HEK293 (cell line): ENCODE measurements at regions not wholly inside any gene's neighbourhood (a gene's known extent, or its start where the extent isn't known, plus 50 kb on each side); places are given as distances from the start of the nearest gene placed in this dataset.
"Not testable (repeated sequence)": the region's sequence is repeated elsewhere in the genome, so short reads cannot be mapped to it uniquely, and the experiment has no call there.

Source experiments
- CTCF ChIA-PET: fragments of 350-600 bp; formaldehyde crosslinking; extraction: SDS; loops from one replicate; lab custom pipeline; 2021; ENCODE audit warnings: antibody characterized with exemption; lab: Yijun Ruan, JAX
- POLR2A ChIA-PET: fragments of 300-600 bp; formaldehyde crosslinking; extraction: SDS; loops from one replicate; lab custom pipeline; 2020; ENCODE audit warnings: antibody characterized with exemption, inconsistent platforms; lab: Yijun Ruan, JAX
- H3K27ac ChIP-seq: fragments of 200-500 bp; sonication (Bioruptor generic); 2 replicates; pipeline ENCODE4 v1.5.1; 2014; ENCODE audit warnings: low read depth, low read length, control low read depth, inconsistent platforms; ENCODE audit errors: extremely low read depth
- H3K36me3 ChIP-seq, 2 experiments: fragments of 200-500 bp in 1 of 2; sonication (Bioruptor generic) in 1 of 2; 1 replicate in 1 of 2; 2 replicates in 1 of 2; pipeline ENCODE4 v1.5.1; 2014 to 2017; ENCODE audit warnings: inconsistent platforms in 2 of 2, low read length in 2 of 2; ENCODE audit not compliant: control insufficient read depth in 2 of 2, insufficient read depth in 1 of 2
- H3K4me1 ChIP-seq: fragments of 200-500 bp; sonication (Bioruptor generic); 2 replicates; pipeline ENCODE4 v1.5.1; 2014; ENCODE audit warnings: mild to moderate bottlenecking, low read length, inconsistent platforms; ENCODE audit not compliant: control insufficient read depth, insufficient read depth
- H3K4me3 ChIP-seq: 2 replicates; pipeline ENCODE4 v1.5.1; 2011; ENCODE audit warnings: low read depth, mild to moderate bottlenecking, control low read depth, low read length, moderate library complexity
- H3K9me3 ChIP-seq: fragments of 200-500 bp; sonication (Bioruptor generic); 2 replicates; pipeline ENCODE4 v1.5.1; 2014; ENCODE audit warnings: low read depth, low read length, inconsistent platforms; ENCODE audit not compliant: control insufficient read depth, insufficient read depth
- BCL11B ChIP-seq: fragments of 450-650 bp; formaldehyde crosslinking; IDR thresholded peaks from 2 replicates; pipeline ENCODE4 v1.5.1; 2016; ENCODE audit warnings: low read depth, missing biosample characterization, missing genetic modification characterization
- EGR2 ChIP-seq: fragments of 450-650 bp; formaldehyde crosslinking; IDR thresholded peaks from 2 replicates; pipeline ENCODE4 v1.5.1; 2016; ENCODE audit warnings: low read depth, missing biosample characterization, missing genetic modification characterization
- KLF1 ChIP-seq: fragments of 450-650 bp; formaldehyde crosslinking; IDR thresholded peaks from 2 replicates; pipeline ENCODE4 v1.5.1; 2016; ENCODE audit warnings: missing biosample characterization, missing genetic modification characterization
- KLF9 ChIP-seq: fragments of 450-650 bp; formaldehyde crosslinking; IDR thresholded peaks from 2 replicates; pipeline ENCODE4 v1.5.1; 2016; ENCODE audit warnings: missing biosample characterization, missing genetic modification characterization, low read depth
- ZEB2 ChIP-seq: fragments of 450-650 bp; formaldehyde crosslinking; IDR thresholded peaks from 2 replicates; pipeline ENCODE4 v1.5.1; 2016; ENCODE audit warnings: missing biosample characterization, missing genetic modification characterization
- ZIC2 ChIP-seq: fragments of 450-650 bp; formaldehyde crosslinking; IDR thresholded peaks from 2 replicates; pipeline ENCODE4 v1.5.1; 2016; ENCODE audit warnings: missing biosample characterization, missing genetic modification characterization
- ZNF335 ChIP-seq: fragments of 450-650 bp; formaldehyde crosslinking; conservative IDR thresholded peaks from 2 replicates; pipeline ENCODE4 v1.5.1; 2016; ENCODE audit warnings: missing biosample characterization, missing genetic modification characterization
- ZNF654 ChIP-seq: fragments of 450-650 bp; formaldehyde crosslinking; IDR thresholded peaks from 2 replicates; pipeline ENCODE4 v1.5.1; 2016; ENCODE audit warnings: low read depth, missing biosample characterization, missing genetic modification characterization
- TF ChIP-seq, protein P1 (sequence below): fragments of 450-650 bp; formaldehyde crosslinking; IDR thresholded peaks from 2 replicates; pipeline ENCODE4 v1.5.1; 2016; ENCODE audit warnings: missing biosample characterization, missing genetic modification characterization
- TF ChIP-seq, protein P2 (sequence below): fragments of 450-650 bp; formaldehyde crosslinking; IDR thresholded peaks from 2 replicates; pipeline ENCODE4 v1.5.1; 2016; ENCODE audit warnings: missing biosample characterization, missing genetic modification characterization
- TF ChIP-seq, protein P3 (sequence below): fragments of 450-650 bp; formaldehyde crosslinking; IDR thresholded peaks from 2 replicates; pipeline ENCODE4 v1.5.1; 2016; ENCODE audit warnings: missing biosample characterization, missing genetic modification characterization

DNA sequence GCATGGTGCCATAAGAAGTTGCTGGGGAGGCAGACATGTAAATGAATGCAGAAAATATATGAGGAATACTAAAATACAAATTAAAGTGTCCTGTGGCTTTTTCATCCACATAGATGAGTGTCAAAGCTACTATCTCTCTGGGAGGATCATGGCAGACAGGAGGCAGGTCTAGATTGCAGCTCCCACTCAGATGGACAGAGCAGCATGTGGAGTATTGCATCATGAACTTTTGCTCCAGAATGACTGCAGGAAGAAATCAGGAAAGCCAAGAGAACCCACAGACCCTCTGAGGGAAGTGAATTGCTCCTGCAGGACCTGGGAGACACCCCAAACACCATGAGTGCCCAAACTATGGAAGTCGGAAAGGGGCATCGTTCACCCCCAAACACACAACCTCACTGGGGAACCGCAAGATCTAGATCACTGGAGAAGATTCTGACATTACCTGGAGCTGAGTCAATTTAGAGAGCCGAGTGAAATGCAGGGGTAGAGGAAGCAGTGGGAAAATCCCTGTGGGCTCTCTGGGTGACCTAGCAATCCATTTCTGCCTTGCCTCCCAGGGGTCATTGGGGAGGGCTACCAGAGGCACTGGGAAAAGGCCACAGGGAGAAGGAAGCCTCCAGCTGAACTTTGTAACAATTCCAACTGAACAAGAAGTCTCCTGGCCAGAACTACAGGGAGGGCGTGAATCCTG, 61.0 kb upstream of the PRSS3 start:
- H3K4me3 ChIP-seq, H3K36me3 ChIP-seq: not testable (repeated sequence)
- ChIA-PET POLR2A (interaction anchor here (0.6 kb wide), 1 partner anchor 909 kb away, joined by 3 read pairs; no protein-coding TSS in a partner anchor), CTCF (interaction anchor here (0.6 to 8.4 kb wide), 5 partner anchors 13 to 268 kb away, joined by 3 to 63 read pairs (median 4); no protein-coding TSS in a partner anchor)
- TF ChIP-seq ZIC2 (tag by site-specific recombination): 0 out of 2 replicates have a peak, but pooled peaks have one; percentile 9
- TF ChIP-seq, all 188 proteins: peak for 1; not testable (repeated sequence) for 187
- not testable (repeated sequence) for H3K4me1 ChIP-seq, H3K9me3 ChIP-seq, H3K27ac ChIP-seq

DNA sequence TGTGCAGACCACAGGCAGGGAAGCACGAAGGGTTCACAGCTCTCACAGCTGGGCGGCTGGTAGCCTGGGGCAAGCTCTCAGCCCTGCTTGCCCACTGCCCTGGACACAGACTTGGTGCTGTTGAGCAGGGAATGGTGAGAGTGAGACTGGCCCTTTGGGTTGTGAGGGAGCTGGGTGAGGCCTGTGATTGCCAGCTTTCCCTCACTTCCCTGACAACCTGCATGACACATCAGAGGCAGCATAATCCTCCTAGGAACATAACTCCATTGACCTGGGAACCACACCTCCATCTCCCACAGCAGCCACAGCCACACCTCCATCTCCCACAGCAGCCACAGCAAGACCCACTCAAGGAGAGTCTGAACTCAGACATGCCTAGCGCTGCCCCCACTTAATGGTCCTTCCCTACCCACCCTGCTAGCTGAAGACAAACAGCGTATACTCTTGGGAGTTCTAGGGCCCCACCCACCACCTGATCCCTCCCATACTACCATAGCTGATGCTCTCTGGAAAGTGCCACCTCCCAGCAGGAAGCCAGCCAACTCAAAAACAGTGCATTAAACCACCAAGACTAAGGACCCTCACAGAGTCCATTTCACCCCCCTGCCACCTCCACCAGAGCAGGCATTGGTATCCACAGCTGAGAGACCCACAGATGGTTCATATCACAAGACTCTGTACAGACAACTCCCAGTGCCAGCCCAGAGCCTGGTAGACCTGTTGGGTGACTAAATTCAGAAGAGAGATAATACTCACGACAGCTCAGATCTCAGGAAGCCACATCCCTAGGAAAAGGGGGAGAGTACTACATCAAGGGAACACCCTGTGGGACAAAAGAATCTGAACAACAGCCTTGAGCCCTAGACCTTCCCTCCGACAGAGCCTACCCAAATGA, 60.2 kb upstream of the PRSS3 start:
- H3K4me1 ChIP-seq, H3K36me3 ChIP-seq, H3K9me3 ChIP-seq, H3K4me3 ChIP-seq, H3K27ac ChIP-seq, POLR2A ChIA-PET: not testable (repeated sequence)
- TF ChIP-seq EGR2 (tag by site-specific recombination) (0 out of 2 replicates have a peak, but pooled peaks have one; percentile 27), KLF1 (tag by site-specific recombination) (peak; percentile 47)
- CTCF ChIA-PET: interaction anchor here (0.6 to 8.4 kb wide), 3 partner anchors 13 to 59 kb away, joined by 3 to 63 read pairs (median 5); no protein-coding TSS in a partner anchor

DNA sequence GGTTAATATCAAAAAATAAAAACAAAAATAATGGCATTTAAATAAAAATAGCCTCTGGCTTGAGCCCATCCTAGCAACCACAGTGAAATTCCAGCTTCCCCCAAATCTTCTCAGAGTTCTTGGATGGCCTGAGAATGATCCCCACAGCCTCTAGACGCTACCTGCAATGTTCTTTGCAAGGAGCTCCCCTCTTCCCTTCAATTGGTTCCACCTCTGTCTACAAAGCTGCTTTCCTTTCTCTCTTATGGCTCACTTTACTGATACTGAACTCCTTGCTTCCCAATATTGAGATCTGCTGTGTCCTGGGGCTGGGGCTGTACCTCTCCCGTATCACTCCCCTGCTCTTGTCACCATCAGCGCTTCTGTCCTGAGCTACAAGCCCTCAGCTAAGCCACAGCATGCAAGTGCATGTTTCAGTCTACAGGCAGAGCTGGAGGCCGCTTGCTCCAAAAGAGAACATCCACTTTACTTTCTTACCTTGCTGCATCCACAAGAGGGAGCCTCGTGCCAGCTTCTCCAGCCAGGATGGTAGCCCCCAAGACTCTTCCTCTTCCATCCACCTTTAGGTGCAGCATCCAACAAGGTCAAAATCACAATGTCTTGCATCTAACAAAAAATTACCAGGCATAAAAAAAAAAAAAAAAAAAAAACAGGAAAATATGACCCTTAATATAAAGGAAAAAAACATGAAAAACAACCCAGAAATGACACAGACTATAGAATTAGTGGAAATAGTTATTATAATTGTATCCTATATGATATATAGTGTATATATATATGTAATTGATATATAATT, 57.4 kb upstream of the PRSS3 start:
- H3K36me3 ChIP-seq: no peaks in the 10 kb centered on the region
- no peak overlapping the region for H3K27ac ChIP-seq
- H3K9me3 ChIP-seq: no peaks in the 10 kb centered on the region
- POLR2A ChIA-PET: interaction anchor here (0.6 to 1.0 kb wide), 2 partner anchors 114 to 1953 kb away, joined by 3 read pairs; no protein-coding TSS in a partner anchor
- H3K4me3 ChIP-seq: no peak overlapping the region
- TF ChIP-seq ZEB2 (tag by site-specific recombination) (no peak), ZNF335 (0 out of 2 replicates have a peak, but pooled peaks have one; percentile 15), ZNF654 (peak; percentile 79), EGR2 (tag by site-specific recombination) (no peak), KLF9 (tag by site-specific recombination) (no peak), BCL11B (tag by site-specific recombination) (no peak)
- TF ChIP-seq, protein P1, sequence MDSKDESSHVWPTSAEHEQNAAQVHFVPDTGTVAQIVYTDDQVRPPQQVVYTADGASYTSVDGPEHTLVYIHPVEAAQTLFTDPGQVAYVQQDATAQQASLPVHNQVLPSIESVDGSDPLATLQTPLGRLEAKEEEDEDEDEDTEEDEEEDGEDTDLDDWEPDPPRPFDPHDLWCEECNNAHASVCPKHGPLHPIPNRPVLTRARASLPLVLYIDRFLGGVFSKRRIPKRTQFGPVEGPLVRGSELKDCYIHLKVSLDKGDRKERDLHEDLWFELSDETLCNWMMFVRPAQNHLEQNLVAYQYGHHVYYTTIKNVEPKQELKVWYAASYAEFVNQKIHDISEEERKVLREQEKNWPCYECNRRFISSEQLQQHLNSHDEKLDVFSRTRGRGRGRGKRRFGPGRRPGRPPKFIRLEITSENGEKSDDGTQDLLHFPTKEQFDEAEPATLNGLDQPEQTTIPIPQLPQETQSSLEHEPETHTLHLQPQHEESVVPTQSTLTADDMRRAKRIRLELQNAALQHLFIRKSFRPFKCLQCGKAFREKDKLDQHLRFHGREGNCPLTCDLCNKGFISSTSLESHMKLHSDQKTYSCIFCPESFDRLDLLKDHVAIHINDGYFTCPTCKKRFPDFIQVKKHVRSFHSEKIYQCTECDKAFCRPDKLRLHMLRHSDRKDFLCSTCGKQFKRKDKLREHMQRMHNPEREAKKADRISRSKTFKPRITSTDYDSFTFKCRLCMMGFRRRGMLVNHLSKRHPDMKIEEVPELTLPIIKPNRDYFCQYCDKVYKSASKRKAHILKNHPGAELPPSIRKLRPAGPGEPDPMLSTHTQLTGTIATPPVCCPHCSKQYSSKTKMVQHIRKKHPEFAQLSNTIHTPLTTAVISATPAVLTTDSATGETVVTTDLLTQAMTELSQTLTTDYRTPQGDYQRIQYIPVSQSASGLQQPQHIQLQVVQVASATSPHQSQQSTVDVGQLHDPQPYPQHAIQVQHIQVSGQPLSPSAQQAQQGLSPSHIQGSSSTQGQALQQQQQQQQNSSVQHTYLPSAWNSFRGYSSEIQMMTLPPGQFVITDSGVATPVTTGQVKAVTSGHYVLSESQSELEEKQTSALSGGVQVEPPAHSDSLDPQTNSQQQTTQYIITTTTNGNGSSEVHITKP (tag by site-specific recombination): peak; percentile 45
- TF ChIP-seq, protein P2, sequence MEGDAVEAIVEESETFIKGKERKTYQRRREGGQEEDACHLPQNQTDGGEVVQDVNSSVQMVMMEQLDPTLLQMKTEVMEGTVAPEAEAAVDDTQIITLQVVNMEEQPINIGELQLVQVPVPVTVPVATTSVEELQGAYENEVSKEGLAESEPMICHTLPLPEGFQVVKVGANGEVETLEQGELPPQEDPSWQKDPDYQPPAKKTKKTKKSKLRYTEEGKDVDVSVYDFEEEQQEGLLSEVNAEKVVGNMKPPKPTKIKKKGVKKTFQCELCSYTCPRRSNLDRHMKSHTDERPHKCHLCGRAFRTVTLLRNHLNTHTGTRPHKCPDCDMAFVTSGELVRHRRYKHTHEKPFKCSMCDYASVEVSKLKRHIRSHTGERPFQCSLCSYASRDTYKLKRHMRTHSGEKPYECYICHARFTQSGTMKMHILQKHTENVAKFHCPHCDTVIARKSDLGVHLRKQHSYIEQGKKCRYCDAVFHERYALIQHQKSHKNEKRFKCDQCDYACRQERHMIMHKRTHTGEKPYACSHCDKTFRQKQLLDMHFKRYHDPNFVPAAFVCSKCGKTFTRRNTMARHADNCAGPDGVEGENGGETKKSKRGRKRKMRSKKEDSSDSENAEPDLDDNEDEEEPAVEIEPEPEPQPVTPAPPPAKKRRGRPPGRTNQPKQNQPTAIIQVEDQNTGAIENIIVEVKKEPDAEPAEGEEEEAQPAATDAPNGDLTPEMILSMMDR (tag by site-specific recombination): peak; percentile 65
- TF ChIP-seq, protein P3, sequence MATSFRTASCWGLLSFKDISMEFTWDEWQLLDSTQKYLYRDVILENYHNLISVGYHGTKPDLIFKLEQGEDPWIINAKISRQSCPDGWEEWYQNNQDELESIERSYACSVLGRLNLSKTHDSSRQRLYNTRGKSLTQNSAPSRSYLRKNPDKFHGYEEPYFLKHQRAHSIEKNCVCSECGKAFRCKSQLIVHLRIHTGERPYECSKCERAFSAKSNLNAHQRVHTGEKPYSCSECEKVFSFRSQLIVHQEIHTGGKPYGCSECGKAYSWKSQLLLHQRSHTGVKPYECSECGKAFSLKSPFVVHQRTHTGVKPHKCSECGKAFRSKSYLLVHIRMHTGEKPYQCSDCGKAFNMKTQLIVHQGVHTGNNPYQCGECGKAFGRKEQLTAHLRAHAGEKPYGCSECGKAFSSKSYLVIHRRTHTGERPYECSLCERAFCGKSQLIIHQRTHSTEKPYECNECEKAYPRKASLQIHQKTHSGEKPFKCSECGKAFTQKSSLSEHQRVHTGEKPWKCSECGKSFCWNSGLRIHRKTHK (tag by site-specific recombination): peak; percentile 79
- no peaks in the 10 kb centered on the region for H3K4me1 ChIP-seq
- CTCF ChIA-PET: interaction anchor here (0.6 to 8.4 kb wide), 44 partner anchors 7 to 1205 kb away, joined by 3 to 63 read pairs (median 4); no protein-coding TSS in a partner anchor
